NCI-H1694 treated with DMSO at 0.1 percent for 48 hours (cell line): ENCODE measurements at regions not wholly inside any gene's neighbourhood (a gene's known extent, or its start where the extent isn't known, plus 50 kb on each side); places are given as distances from the start of the nearest gene placed in this dataset.
"Not testable (repeated sequence)": the region's sequence is repeated elsewhere in the genome, so short reads cannot be mapped to it uniquely, and the experiment has no call there.

Experiments used
- DNase-seq: peaks from one replicate; lab custom pipeline; 2025; lab: John Stamatoyannopoulos, UW

DNA sequence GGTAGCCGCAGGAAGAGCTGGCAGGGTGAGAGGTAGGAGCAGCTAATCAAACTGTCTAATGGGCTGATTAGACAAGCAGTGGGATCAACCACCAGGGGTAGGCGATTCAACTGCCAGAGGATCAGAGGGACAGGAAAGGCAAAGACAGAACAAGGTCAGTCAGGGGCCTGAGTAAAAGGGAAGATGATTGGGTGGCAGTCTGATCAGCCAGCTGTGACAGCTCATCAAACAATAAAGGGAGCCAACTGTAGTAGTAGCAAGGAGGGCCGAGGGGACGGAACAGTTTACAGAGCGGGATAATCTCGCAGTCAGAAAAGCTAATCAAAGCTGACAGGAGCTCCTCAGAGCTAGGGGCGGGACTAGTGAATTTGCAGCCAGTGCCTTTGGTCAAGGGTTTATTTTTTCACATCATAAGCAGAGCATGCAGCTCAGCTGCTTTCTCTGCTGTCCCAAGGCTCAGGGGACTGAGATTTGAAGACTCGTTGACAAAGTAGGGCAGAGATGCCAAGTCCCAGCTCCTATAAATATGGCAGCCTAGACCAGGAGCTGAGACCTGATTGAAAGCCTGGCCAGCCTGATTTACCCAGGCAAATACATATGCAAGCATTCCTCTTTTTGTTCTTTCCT lies 418.2 kb downstream of the GABRG2 start:
- no peak for DNase-seq

DNA sequence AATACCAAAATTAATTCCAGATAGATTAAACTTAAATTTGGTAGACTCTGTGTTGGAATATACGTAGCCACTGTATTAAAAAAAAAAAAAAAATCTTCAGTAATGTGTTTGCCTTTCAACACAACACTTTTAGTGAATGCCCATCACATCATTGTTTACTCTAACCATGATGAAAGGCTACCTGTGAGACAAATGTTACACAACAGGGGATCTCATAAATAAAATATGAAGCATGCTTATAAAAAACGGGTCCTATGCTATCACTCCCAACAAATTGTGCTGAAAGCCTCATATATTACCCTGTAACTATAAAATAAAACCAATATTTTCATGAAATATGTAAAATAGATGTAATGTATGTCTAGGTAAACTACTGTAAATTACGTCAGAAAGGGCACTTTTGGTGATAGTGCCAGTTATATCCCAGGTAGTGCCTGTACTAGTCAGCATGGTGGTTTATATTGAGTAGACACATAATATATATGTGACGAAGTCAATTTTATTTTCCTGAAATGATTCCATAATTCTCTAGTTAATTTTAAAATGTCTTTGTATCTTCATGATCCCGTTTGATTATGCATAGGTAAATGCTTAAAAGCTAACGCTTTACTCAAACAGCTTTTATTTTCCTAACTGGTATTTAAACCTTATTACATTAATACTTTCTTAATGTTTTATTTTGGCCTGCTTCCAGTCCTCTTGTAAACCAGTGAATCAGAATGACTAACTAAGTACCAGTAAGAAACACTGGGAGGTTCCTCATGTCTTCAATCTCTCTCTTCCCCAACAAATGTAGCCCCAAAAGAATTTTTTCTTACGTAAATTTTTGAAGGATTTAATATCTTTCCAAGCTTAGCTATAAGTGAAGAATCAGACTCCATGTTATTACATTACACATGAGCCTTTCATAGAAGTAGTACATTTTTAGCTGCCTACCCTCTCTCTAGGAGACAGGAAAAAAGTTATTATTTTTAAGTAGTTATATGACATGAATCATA lies 420.3 kb downstream of the GABRG2 start:
- no peak for DNase-seq

DNA sequence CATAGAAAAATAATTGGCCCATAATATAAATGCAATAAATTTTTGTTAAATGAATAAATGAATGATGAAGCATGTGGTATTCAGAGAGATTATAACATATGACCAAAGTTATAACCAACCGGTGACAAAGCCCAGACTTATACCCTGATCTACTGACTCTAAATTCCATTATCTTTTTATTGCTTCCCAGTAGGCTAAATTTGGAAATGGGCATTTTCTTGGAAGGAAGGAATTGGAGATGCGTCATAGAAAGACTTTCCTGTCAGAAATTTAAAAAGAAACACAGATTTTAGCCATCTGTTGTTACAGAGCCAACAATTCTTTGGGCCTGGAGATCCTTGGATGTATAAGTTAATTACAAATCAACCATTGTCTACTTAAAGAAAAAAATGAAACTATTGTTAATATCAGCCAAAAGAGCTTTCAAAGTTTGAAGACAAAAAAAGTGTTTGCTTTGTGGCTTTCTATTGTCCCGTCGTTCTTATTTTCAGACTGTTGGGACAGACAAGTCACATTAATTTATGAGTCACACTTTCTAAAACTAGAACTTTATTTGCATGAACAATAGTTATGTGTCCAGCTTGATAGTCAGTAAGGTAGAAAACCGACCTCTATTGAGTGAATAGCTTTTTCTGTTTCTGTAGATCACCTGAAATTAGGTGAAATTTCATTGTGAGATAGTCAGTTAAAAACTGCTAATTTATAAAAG lies 428.7 kb downstream of the GABRG2 start:
- no peak for DNase-seq

DNA sequence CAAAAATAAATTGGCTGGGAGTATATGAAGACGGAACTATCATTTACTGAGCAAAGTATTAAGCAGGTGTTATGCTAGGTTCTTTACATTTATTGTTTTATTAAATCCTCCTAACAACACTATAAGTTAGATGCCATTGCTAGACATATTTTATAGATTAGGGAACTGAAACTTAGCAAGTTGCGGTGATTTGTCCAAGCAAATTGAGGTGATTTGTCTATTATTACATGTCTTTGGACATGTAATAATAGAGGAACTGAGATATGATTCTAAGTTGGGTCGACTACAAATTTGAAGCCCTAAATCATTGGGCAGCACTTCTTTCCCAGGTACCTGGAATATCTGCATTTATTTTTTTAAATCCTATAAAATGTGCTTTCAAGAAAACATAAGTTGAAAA lies 429.9 kb downstream of the GABRG2 start:
- DNase-seq = no peak

DNA sequence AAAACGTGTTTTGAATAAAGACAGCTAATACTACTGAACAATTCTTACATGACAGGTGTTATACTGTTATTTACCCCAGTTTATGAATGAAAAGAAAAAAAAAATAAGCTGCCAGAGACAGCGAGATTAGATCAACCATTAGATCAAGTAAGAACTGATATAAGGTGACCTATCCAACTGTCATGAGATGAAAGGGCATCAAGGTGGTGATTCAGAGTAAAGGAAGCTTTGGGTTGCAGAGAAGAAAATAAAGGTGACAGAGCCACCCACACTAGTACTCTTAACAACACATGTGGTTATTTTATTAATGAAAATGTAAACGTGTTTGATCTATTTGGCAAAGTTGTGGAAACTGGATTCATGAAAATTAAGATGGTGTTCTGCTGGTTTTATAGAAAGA lies 435.2 kb downstream of the GABRG2 start:
- DNase-seq = no peak

DNA sequence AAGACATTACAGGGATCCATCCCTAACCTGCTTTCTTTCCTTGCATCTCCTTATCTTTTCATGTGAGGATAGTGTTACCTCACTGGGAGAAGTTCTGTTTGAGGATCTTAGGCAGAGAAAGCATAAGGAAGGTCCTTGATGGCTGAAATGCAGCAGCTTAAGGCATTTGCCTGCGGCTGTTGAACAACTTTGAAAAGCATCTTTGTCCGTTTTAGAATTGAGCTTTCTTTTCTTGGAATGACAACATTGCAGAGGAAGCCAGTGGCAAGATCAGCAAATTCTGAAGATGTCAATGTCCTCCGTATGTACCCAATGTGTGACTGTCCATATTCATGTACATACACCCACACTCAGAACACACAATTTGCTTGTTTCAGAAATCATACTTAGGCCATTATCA lies 436.2 kb downstream of the GABRG2 start:
- no peak for DNase-seq

DNA sequence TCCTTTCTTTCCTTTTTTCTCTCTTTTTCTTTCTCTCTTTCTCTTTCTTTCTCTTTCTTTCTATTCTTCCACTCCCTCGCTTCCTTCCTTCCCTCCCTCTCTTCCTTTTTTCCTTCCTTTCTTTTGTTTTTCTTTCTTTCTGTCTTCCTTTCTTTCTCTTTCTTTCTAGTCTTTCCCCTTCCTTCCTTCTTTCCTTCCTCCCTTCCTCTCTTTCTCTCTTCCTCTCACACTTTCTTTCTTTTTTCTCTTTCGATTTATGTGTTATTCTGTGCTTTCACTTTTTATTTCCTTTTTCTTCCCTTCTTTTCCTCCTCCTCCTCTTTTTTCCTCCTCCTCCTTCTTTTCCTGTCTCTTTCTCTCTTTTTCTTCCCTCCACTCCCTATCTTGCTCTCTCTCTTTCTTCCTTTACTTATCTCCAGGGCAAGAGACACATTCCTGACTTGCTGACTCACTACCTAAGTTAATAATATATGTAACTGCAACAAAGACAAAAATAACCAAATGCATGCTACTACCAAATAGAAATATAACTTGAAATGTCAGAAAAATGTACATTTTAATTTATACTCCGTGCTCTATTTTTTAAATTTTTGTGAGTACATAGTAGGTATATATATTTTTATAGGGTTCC lies 445.5 kb downstream of the GABRG2 start:
- DNase-seq = no peak

DNA sequence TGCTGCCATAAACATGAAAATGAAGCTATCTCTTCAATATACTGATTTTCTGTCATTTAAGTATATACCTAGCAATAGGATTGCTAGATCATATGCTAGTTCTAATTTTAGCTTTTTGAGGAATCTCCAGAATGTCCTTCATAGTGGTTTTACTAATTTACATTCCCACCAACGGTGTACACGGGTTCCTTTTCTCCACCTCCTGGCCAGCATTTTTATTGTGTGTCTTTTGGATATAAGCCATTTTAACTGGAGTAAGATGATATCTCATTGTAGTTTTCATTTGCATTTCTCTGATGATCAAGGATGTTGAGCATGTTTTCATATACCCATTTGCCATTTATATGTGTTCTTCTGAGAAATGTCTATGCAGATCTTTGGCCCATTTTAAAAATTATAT lies 446.5 kb downstream of the GABRG2 start:
- DNase-seq = no peak

DNA sequence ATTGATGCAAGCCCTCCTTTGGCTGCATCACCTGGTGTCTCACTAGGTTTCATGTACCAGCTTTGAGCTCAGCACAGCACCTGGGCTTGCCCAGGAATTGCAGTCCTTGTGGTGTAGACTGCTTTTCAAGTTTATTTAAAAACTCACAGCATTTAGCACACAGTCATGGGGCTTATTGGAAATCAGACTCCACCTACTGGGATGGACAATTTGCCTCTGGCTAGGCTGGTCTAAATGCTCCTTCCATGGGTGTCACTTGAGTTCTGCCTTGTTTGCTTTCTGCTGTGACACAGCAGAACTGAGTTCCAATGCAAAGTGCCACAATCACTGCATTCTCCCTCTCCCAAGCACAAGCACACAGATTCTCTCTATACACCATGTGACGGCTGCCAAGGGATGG lies 453.3 kb downstream of the GABRG2 start:
- no peak for DNase-seq

DNA sequence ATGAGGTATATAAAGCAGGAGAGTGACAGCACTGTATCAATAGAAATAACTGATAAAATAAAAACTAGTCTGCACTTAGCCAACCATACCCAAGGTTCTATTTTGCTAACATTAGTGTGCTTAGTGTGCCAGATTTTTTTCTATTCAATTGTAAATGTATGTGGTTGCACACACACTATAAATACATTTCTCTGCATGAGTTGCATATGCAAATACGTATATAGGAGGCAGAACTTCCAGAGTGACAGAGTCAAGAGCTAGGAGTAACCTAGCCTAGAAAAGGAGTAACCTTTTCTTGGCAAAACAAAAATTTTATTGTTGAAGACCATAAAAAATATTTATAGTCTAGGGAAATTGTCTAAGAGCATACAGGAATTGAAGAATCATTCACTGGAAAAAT lies 461.6 kb downstream of the GABRG2 start:
- no peak for DNase-seq

DNA sequence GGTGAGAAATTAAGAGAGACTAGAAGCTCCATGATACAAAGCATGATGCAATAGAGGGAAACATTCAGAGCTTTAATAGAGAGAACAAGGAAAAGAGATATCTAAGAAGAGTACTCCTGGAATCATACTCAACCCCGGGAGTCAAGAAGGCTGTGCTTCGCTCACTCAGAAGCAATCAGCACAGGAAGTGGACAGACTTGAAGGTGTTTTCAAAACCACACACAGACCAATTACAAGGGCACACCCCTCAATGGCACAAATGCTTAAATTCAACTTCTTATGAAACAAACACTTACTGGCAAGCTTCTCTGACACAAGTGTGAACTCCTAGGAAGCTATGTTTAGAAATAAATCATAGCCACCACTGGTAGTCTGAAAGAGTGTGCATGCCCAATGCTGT lies 462.3 kb downstream of the GABRG2 start:
- DNase-seq = no peak

DNA sequence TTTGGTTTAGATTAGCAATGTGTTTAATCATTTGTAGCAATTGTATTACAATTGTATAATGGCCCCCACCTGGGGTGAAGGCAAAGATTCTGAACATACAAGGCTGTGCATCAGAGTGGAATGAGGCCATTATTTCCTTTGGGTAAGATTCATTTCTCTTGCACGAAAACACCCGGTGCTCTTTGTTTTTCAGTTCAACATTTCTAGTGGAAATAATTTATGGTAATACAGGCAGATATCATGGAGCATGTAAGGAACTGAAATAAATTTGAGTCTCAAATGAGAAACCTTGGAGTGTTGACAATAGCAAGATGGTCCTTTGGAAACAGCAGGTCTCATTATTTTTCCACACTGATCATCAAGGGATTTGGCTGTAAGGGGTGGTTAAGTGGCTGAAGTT lies 475.9 kb downstream of the GABRG2 start:
- DNase-seq = no peak

DNA sequence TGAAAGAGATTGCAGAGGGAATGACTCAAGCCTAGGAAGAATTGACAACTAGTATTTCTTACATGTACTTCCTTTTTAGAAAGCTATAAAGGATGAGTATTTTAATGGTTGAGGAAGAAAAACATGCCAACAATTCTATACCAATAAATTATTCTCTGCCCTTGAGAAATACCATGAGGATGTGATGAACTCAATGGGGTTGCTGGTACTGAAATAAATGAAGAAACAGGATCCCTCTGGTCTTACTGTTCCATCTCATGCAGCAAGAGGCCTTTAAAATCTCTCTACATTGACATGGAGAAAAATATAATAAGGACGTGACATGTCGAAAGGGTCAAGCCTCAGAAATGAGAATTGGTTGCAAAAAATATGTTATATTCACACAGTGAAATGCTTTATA lies 477.3 kb downstream of the GABRG2 start:
- no peak for DNase-seq

DNA sequence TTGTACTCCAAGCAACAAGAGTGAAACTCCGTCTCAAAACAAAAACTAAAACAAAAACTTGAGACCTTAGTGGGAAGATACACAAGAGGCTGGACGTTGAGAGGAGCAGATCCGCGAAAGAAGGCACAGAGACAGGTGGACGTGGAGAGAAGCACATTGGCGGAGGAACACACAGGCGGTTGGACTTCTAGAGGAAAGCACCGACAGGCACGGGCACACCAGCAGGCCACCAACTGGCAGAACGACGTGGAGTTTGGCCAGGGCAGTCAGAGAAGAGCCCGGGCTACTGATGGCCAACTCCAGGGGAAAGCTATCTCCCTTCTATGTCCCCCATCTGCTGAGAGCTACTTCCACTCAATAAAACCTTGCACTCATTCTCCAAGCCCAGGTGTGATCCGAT lies 482.7 kb downstream of the GABRG2 start:
- DNase-seq = no peak

DNA sequence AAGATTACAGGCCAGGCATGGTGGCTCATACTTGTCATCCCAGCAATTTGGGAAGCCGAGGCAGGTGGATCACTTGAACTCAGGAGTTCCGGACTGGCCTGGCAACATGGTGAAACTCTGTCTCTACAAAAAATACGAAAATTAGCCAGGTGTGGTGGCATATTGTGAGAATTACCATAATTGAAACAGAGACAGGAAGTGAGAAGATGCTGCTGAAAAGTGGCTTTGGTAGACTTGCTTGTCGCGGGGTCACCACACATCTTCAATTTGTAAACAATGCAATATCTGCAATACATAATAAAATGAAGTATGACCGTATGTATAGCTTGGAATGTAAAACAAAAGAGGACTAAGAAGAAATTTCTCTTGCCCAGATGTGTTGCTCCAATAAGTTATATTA lies 490.5 kb downstream of the GABRG2 start:
- no peak for DNase-seq

DNA sequence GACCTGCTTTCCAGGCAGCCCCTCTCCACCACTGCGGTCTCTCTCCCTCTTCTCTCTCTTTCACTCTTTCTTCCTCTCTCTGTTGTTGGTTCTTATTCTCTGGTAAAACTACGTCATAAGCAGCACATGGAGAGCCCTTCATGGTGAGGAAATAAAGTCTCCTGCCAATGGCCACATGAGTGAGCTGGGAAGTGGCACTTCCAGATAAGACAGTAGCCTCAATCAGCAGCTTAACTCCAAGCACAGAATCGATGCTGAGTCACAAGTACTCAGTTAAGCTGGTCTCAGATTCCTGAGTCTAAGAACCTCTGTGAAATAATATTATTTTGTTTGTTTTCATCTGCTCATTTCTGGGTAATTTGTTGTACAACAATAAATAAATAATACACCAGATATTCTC lies 500.1 kb downstream of the GABRG2 start:
- DNase-seq = no peak

DNA sequence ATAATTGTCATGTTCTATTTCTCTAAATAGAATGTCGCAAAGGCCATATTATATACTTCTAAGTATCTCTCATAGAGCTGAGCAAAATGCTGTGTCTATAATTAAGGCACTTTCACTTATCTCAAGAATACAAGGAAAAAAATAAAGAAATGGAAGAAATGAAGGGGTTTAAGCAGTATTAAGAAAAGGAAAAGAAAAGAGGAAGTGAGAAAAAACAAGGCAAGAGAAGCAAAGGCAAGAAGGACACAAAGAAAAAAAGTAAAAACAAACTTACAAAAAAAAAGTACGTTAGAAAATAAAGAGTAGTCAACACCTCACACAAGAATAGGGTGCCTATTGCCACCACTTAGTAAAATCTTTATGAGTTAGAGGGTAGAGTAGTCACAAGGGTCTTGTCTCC lies 506.2 kb downstream of the GABRG2 start:
- DNase-seq = no peak

DNA sequence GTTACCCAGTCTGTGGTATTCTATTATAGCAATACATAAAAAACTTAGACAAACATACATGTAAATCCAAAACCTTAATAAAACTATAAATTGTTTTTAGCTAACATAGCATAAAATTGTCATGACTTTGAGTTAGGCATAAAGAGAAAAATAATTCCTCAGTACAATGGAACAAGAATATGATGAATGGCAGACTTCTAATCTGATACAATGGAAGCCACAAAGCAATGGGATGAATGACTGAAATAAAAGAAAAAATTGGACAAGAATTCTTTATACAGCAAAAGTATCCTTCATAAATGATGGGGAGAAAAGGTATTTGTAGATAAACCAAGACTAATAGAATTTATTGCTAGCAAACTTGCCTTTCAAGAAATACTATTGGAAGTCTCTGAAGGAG lies 524.2 kb downstream of the GABRG2 start:
- no peak for DNase-seq

DNA sequence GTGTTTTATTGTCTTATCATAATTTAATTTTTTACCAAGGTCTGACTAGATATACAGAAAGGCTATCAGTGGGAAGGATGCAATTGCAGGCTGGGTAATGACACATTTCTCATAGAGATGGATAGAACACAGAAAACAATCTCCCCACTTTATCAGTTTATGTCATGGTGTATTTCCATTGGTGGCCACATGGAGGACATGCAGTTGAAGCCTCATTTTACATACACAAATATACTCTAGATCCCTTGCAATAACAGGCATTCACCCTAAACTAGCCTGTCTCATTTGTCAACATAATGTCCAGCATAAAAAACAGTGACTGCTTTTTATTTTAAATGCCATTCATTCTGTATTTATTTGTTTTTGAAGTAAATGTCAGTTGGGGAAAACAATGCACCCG lies 526.3 kb downstream of the GABRG2 start:
- no peak for DNase-seq

DNA sequence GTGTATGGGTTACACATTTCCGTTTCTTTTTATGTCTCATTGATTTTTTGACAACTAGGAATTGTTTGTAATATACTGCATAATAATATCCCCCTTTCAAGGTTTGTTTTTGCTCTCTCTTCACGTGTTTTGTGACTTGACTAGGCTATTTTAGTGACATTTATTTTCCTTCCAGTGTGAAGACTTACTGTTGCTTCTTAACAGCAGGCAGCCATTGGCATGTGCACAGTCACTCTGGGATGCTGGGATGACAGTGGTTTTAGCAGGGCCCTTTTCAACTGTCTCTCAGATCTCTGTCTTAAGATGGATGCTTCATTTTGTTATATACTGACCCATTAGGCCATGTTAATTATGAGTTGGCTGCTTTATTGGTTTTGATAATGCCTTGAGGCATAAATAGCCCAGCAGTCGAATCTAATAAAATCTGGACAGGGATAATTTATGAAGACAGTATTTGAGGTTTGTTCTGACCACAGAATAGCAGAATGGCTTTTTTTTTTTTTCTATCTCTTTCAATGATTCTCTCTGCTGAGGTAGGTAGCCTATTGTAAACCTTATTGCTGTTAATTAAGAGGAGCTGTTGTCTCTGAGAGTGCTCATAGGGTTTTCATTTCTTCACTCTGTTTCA lies 536.0 kb downstream of the GABRG2 start:
- no peak for DNase-seq

DNA sequence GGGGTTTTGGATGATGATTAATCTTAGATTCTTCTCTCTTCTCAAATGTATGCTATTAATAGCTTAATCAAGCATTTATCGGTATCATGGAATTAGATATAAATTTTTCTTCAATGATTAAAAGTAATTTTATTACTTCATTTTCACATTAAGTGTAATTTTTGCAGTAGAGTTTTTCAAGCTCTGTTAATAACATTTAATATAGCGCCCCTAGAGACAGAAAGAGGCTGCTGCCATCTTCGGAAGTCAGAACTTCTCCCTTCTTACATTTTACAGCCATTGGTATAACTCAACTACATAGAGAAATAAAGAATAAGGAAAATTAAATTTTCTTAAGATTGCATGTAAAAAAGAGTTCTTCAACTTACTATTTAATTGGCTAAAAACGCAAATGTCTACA lies 540.3 kb downstream of the GABRG2 start:
- DNase-seq = no peak

DNA sequence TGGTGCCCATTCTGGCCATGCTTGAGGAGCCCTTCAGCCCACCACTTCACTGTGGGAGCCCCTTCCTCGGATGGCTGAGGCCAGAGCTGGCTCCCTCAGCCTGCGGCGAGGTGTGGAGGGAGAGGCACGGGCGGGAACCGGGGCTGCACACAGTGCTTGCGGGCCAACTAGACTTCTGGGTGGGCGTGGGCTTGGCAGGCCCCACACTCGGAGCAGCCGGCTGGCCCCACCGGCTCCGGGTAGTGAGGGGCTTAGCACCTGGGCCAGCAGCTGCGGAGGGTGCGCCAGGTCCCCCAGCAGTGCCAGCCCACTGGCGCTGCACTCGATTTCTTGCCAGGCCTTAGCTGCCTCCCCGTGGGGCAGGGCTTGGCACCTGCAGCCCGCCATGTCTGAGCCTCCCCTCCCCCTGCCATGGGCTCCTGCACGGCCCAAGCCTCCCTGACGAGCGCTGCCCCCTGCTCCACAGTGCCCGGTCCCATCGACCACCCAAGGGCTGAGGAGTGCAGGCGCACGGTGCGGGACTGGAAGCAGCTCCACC lies 554.2 kb downstream of the GABRG2 start:
- not testable (repeated sequence) for DNase-seq
